Erythroblast (primary cell): ENCODE measurements at regions not wholly inside any gene's neighbourhood (a gene's known extent, or its start where the extent isn't known, plus 50 kb on each side); places are given as distances from the start of the nearest gene placed in this dataset.
A peak's percentile ranks its signal among the peaks of the same experiment; 100 is the strongest.
"Not testable (repeated sequence)": the region's sequence is repeated elsewhere in the genome, so short reads cannot be mapped to it uniquely, and the experiment has no call there.

Source experiments
- DNase-seq, 2 experiments: peaks; one replicate each; lab custom pipeline; 2025; lab: John Stamatoyannopoulos, UW
- GATA1 ChIP-seq: IDR thresholded peaks from 2 replicates; pipeline ENCODE4 v1.6.1; 2011; ENCODE audit warnings: low read depth, mild to moderate bottlenecking, control low read depth, low read length, moderate library complexity
- POLR2A ChIP-seq: IDR thresholded peaks from 2 replicates; pipeline ENCODE4 v1.6.1; 2011; ENCODE audit warnings: mild to moderate bottlenecking, low read length

DNA sequence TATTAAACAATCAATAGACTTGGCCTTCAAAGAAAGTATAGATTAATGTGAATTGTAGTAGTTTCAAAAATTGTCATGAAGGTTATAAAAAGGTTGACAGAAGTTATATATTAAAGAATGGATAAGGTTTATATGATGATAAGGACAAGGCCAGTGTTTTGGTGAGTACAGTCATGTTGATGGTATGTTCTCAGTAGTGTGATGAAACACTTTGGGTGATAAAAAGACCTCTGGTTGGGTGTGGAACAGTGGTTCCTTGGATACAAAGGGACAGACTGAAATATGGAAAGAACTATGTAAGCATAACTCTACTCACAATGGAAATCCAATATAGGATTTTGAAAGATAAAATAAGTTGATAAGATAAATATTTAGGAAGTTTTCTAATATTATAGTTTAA, 866.3 kb downstream of the ANKRD7 start:
- no peak for DNase-seq
- TF ChIP-seq POLR2A (no peak), GATA1 (no peak)

DNA sequence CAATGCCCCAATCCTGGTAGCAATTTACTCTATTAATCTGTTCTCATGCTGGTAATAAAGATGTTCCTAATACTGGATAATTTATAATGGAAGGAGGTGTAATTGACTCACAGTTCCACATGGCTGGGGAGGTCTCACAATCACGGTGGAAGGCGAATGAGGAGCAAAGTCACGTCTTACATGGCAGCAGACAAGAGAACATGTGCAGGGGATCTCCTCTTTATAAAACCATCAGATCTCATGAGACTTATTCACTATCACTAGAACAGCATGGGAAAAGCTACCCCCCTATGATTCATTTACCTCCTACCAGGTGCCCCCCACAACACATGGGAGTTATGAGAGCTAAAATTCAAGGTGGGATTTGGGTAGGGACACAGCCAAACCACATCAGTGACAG, 872.2 kb downstream of the ANKRD7 start:
- no peak for TF ChIP-seq GATA1
- TF ChIP-seq POLR2A: no peak
- no peak for DNase-seq

DNA sequence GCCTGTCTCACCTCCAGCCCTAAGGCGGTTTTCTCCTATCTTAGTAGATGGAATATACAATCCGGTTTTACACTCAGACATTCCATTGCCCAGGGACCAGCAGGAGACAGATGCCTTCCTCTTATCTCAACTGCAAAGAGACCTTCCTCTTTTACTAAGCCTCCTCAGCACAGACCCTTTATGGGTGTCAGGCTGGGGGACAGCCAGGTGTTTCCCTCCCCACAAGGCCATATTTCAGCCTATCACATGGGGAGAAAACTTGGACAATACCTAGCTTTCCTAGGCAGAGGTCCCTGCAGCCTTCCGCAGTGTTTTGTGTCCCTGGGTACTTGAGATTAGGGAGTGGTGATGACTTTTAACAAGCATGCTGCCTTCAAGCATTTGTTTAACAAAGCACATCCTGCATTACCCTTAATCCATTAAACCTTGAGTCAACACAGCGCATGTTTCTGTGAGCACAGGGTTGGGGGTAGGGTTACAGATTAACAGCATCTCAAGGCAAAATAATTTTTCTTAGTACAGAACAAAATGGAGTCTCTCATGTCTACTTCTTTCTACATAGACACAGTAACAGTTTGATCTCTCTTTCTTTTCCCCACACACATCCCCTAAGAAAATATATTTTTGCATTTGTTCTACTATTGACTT, 876.2 kb downstream of the ANKRD7 start:
- DNase-seq: not testable (repeated sequence)

DNA sequence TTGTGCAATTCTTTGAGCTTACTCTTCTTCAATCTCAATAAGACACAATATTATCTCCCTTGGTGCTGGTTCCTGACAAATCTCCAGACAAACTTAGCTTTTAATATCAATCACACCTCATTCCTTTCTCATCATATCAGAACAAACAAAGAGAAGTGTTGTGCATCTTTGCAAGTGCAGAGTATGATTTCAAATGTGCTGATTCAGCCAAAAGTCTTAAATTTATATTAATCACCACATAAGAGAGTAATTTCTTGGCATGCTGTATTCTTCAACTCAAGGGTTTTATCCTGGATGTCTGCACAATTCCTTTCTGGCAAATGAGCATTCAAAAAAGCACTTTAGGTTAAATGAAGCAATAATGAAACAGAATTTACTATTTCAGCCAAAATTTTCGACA, 877.8 kb downstream of the ANKRD7 start:
- TF ChIP-seq GATA1: no peak
- TF ChIP-seq POLR2A: no peak
- no peak for DNase-seq

DNA sequence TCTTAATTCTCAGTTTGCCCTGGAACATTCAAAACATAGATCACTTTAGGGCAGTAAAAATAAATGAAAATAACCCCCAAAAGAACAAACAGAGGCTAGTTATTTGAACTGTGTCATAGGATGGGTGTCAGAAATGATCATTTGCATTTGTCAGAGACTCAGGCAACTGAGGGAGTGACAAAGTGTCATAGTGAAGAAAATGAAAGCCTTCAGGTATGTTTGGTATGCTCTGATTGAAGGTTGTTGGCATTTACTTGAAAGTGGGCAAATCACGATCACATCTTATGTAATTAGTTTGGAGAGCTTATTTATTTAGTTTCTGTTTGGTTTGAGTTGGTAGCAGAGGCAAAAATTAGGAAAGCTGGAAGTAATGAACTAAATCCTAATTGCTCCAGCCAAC, 880.9 kb downstream of the ANKRD7 start:
- no peak for TF ChIP-seq GATA1
- no peak for TF ChIP-seq POLR2A
- DNase-seq: no peak

DNA sequence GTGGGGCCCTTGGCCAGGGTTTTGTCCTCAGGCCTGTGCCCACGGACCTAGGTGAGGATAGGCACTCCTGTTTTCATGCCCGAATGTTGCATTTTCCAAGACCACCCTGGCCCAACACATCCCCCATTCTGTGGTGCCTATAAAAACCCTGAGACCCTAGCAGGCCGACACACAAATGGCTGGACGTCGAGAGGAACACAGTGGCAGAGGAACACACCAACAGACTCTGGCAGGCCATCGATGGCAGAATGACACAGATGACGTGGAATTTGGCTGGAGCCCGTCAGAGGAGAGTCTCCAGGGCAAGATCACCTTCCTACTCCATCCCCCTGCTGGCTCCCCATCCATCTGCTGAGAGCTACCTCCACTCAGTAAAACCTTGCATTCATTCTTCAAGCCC, 898.8 kb downstream of the ANKRD7 start:
- TF ChIP-seq POLR2A: no peak
- no peak for TF ChIP-seq GATA1
- DNase-seq: no peak

DNA sequence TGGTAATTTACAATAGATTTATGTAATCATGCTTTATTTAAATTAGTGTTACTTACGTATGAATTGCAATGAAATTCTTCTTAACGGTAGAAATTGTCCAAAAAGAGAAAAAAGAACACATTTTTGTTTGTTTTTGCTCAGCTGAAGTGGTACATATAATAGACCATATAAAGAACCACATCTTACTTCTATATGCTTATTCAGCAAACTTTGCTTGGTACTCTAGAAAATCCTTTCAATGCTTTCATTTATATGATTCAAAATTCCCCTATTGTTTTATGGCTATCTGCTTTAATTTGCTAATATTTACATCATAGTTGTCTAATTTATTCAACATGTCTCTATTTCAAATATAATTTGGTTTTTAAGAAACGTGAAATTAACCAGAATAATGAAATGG, 903.2 kb downstream of the ANKRD7 start:
- DNase-seq: no peak
- TF ChIP-seq POLR2A (no peak), GATA1 (no peak)

DNA sequence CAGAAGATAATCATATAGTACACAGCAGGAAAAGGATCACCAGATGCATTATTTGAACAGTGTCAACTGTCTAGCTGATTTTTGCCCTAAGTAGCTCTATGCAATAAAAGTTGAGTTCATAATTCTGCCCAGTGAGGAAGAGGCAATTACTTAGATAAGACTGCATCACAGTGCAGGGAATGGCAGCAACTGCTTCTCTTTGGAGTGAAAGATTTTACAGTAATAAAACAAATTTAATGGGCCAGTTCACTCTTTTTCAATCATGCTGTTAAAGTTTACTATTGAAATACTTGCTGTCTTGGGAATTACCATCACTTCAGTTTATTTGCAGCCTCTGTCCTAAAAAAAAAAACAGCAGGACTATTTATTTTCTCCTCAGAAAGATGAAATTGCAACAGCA, 907.9 kb downstream of the ANKRD7 start:
- DNase-seq: no peak
- TF ChIP-seq POLR2A (no peak), GATA1 (no peak)

DNA sequence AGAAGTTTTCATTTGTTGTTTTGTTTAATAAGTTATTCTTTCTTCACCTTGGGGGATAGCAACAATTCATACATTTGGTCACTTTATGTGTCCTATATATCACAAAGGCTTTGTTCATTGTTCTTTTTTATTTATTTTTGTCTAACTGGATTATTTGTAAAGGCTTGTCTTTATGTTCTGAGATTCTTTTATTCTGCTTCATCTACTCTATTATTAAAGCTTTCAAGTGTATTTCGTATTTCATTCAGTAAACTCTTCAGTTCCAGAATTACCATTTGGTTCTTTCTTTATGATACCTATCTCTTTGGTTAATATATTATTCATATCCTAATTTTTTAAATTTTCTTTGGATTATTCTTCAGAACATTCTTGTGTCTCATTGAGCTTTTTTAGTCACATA, 942.9 kb downstream of the ANKRD7 start:
- TF ChIP-seq GATA1: no peak
- TF ChIP-seq POLR2A: no peak
- no peak for DNase-seq

DNA sequence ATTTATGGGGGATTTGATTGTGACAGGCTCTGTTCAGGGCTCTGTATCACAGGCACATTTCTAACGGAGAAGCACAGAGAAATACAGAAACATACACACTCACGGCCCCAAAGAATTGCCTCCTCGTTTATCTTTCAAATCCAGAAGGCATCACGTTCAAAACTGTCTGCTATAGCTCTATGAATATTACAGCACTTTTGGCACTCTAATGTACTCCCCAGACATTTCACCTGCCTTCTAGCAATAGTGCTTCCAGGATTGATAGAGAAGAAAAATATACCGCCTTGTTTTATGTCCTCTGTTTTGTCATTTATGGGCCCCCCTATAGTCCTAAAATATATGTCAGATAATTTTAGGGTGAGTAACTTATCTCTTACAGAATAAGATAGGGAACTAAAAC, 947.5 kb downstream of the ANKRD7 start:
- no peak for TF ChIP-seq POLR2A
- TF ChIP-seq GATA1: no peak
- DNase-seq: no peak

DNA sequence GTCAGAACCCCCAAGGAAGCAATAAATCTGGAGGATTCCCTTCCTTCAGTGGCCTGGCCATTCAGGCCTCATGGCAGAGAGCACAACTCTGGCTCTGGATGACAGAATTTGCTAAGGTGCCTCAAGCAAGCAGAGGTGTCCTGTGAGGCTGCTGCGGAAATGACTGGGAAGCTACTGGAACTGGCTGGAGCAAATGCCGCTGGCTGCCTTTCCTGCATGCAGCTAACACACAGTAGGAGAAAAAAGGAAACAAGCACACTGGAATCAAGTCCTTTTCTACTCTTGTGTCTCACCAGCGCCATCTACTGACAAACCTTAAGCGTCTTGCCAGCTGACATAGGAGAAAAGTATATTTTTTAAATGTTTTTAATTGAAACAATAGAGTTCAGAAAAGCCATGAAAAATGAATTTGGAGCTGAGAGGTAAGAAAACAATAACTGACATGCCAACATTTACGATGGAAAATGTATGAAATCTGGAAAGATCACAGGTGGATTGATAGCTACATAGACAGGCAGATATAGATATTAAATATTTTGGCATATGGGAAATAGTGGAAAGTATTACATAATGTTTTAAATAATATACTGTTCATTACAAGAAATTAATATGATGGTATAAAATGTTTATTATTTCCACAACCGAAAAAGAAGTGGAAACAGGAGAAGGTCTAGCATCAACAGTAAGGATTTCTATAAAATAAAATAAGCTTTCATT, 951.6 kb downstream of the ANKRD7 start:
- TF ChIP-seq POLR2A (no peak), GATA1 (no peak)
- DNase-seq: peak; percentile 58 to 72

DNA sequence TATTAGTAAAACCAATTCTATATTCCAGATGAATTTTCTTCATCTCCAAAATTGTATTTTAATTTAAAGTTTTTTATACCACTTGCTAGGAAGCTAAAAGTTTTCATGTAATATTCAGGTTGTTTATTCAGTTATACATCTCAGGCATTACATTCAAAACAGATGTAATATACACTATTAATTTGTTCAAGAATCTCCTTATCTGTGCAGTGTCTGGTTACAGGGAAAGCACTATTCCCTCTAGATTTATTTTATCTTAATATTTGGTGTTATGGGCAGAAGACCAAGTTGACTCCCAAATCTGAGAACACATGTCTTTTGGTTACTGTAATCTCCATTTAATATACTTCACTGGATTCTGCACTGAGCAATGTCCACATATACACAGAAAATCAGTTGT, 953.4 kb downstream of the ANKRD7 start:
- TF ChIP-seq GATA1 (no peak), POLR2A (no peak)
- DNase-seq: no peak

DNA sequence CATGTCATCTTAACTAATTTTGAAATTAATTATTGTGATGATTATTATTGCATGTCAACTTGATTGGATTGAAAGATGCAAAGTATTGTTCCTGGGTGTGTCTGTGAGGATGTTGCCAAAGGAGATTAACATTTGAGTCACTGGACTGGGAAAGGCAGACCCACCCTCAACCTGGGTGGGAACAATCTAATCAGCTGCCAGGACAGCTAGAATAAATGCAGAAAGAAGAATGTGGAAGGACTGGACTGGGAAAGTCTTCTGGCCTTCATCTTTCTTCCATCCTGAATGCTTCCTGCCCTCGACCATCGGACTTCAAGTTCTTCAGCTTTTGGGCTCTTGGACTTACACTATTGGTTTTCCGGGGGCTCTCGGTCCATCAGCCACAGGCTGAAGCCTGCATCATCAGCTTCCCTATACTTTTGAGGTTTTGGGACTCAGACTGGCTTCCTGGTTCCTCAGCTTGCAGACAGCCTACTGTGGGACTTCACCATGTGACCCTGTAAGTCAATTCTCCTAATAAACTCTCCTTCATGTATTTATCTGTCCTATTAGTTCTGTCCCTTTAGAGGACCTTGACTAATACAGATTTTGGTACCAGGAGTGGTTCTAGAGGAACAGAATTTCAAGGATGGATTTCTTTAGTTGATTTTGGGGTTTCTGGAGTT, 959.8 kb downstream of the ANKRD7 start:
- TF ChIP-seq GATA1 (no peak), POLR2A (no peak)

DNA sequence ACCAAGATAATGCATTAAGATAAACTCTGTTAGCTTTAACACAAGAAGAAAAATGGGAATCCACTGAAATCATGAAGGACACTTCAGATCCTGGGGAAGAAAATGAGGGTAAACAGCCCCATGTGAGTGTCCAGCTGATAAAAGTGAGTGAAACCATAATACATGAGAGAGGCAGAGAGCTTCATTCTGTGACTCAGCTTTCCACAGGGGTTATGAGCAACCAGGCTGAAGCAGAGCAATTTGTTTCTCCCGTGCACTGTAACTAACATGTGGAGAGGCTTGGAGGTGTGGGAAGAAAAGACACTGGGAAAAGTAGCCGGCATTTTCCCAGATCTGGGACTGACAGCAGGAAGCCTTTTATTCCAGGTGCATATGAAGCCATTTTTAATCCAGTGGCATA, 971.7 kb downstream of the ANKRD7 start:
- TF ChIP-seq GATA1: no peak
- no peak for TF ChIP-seq POLR2A
- no peak for DNase-seq

More for the DNA sequence above, 959.8 kb downstream of the ANKRD7 start:
- DNase-seq: no peak
